HFFc6 (cell line): ENCODE measurements at regions not wholly inside any gene's neighbourhood (a gene's known extent, or its start where the extent isn't known, plus 50 kb on each side); places are given as distances from the start of the nearest gene placed in this dataset.

Source experiments
- DNase-seq: peaks from one replicate; pipeline ENCODE4 v3.0.0-alpha.2; 2018
- H3K27ac Mint-ChIP-seq: 2 replicates; pipeline ENCODE4 v1.8.0; 2020; ENCODE audit warnings: mild to moderate bottlenecking, mixed read lengths
- H3K27me3 Mint-ChIP-seq: 2 replicates; pipeline ENCODE4 v1.8.0; 2021; ENCODE audit warnings: mild to moderate bottlenecking, moderate library complexity, mixed read lengths; ENCODE audit not compliant: insufficient read depth
- H3K36me3 Mint-ChIP-seq: 2 replicates; pipeline ENCODE4 v1.8.0; 2021; ENCODE audit warnings: low read depth, mixed read lengths
- H3K4me1 Mint-ChIP-seq: 2 replicates; pipeline ENCODE4 v1.8.0; 2020; ENCODE audit warnings: low read depth, mixed read lengths
- H3K4me3 Mint-ChIP-seq: 2 replicates; pipeline ENCODE4 v1.8.0; 2020; ENCODE audit warnings: mild to moderate bottlenecking, moderate library complexity, mixed read lengths
- H3K9me3 Mint-ChIP-seq: 2 replicates; pipeline ENCODE4 v1.8.0; 2020; ENCODE audit warnings: mild to moderate bottlenecking, mixed read lengths
- TF ChIP-seq, protein P1 (sequence below): fragments of 200-600 bp; sonication (generic); IDR thresholded peaks from 2 replicates; pipeline ENCODE4 v1.5.0; 2021; ENCODE audit warnings: antibody characterized with exemption, mild to moderate bottlenecking

DNA sequence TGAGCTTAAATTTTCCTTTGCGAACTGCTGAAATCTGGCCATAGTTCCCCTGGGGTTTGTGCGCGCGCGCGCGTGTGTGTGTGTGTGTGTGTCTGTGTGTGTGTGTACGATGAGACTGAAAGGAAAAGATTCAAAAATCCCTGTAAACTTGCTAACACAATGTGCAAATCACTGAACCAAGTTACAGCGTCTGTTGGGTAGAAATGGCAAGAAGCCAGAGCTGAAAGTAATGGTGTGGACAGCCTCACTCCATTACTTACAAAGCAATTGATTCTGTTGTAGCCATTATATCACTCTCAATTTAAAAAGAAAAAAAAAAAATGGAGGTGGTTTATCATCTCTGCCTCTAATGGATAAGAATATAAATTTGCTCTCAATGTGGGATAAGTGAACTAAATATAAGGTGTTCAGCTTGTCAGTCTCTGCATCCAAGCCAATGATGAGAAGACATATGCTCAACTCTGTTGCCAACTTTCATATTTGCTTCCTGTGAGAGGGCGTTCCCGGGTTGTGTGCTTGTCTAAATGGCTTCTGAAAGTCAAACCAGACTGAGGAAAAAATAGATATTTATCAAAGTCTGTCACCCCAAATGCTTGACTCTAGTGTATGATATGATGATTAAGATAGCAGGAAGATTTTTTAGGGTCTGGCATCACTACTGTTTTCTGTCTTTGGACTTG is 422.2 kb downstream of the ZNF385D start:
- H3K27me3 Mint-ChIP-seq, result no peaks in the 10 kb centered on the region
- no peaks in the 10 kb centered on the region for H3K9me3 Mint-ChIP-seq
- H3K4me3 Mint-ChIP-seq, result no peak overlapping the region
- TF ChIP-seq, protein P1, sequence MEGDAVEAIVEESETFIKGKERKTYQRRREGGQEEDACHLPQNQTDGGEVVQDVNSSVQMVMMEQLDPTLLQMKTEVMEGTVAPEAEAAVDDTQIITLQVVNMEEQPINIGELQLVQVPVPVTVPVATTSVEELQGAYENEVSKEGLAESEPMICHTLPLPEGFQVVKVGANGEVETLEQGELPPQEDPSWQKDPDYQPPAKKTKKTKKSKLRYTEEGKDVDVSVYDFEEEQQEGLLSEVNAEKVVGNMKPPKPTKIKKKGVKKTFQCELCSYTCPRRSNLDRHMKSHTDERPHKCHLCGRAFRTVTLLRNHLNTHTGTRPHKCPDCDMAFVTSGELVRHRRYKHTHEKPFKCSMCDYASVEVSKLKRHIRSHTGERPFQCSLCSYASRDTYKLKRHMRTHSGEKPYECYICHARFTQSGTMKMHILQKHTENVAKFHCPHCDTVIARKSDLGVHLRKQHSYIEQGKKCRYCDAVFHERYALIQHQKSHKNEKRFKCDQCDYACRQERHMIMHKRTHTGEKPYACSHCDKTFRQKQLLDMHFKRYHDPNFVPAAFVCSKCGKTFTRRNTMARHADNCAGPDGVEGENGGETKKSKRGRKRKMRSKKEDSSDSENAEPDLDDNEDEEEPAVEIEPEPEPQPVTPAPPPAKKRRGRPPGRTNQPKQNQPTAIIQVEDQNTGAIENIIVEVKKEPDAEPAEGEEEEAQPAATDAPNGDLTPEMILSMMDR, result no peak
- no peak for DNase-seq
- no peak overlapping the region for H3K27ac Mint-ChIP-seq
- H3K4me1 Mint-ChIP-seq, result peaks cover 36% of the 10 kb centered on the region
- H3K36me3 Mint-ChIP-seq, result no peaks in the 10 kb centered on the region

DNA sequence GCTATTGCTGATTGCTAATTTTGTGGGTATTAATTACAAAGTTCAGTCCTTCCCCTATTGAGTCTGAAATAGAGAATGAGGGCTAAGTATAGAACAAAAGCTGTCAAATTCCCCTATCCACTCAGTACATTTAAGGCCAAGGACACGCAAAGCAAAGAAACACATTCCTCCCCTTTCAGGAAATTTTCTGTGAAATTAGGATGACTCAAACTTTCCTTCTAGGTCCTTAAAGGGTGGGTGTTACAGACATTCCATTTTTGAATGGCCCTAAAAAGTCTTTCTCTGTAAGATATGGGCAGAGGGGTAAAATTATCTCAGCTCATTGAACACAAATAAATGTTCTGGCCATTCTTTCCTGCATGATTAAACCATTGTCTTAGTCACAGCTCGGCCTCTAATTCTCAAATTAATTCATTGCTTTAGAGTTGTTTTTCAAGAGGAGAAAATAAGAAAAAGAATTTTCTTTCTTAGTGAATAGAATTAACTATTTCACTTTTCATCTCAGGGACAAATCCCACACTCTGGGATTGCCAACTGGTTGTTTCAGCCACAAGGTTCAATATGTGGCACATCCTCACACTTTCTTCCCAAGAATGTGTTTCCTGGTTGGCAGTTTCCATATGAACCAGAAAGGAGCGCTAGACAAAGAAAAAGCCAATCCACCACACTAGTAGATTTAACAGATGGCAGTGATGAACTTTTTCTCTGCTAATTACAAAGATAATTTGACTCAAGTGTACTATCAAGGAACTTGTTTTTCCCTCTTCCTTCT is 424.1 kb downstream of the ZNF385D start:
- peaks cover 43% of the 10 kb centered on the region for H3K4me1 Mint-ChIP-seq
- H3K36me3 Mint-ChIP-seq, result no peaks in the 10 kb centered on the region
- TF ChIP-seq, protein P1, result no peak
- peak overlapping the region; percentile 83 for H3K27ac Mint-ChIP-seq
- no peak overlapping the region; the same call in 1 of the 2 replicates for H3K4me3 Mint-ChIP-seq
- no peaks in the 10 kb centered on the region for H3K9me3 Mint-ChIP-seq
- H3K27me3 Mint-ChIP-seq, result no peaks in the 10 kb centered on the region
- peak; percentile 57 for DNase-seq

DNA sequence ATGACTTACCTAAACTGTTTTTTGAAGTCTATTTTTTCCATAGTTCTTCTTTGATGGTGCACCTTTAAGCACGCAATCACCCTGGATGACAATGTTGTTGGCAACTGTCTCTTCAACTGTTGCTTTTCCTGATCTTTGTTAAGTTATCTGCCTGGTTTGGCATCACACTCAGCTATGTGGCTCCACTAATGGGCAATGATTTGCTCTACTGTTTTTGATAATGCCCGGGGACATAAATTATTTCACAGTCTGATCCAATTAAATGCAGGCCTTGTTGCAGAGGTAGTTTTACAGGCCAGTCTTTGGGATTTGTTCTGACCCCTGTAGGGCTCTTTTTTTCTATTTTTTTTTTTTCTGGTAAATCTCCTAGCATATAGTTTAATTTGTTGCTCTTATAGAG is 436.3 kb downstream of the ZNF385D start:
- Mint-ChIP-seq H3K27ac (no peak overlapping the region), H3K9me3 (no peaks in the 10 kb centered on the region), H3K4me3 (no peak overlapping the region), H3K36me3 (peaks cover 4% of the 10 kb centered on the region; the same call in 1 of the 2 replicates), H3K27me3 (no peaks in the 10 kb centered on the region), H3K4me1 (peaks cover 16% of the 10 kb centered on the region)
- TF ChIP-seq, protein P1, result no peak
- DNase-seq, result no peak

DNA sequence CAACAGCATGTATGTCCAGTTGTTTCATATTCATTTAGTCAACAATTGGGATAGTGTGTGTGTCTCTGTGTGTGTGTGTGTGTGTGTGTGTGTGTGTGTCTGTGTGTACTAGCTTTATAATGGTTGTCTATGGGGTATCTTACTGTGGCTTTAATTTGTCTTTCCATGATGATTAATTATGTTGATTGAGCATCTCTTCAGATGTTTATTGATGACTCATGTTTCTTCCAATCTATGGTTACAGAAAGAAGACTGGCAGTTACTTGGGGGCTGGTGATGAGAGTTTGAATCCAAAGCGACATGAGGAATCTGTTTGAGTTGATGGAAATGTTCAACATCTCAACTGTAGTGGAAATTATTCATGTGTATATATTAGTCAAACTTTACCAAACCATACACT is 440.1 kb downstream of the ZNF385D start:
- no peak for DNase-seq
- H3K27ac Mint-ChIP-seq, result peak overlapping the region; percentile 85
- H3K9me3 Mint-ChIP-seq, result no peaks in the 10 kb centered on the region
- H3K27me3 Mint-ChIP-seq, result no peaks in the 10 kb centered on the region
- peaks cover 27% of the 10 kb centered on the region for H3K4me1 Mint-ChIP-seq
- TF ChIP-seq, protein P1, result no peak
- H3K4me3 Mint-ChIP-seq, result peak overlapping the region; percentile 6; the same call in 1 of the 2 replicates
- peaks cover 9% of the 10 kb centered on the region; the same call in 1 of the 2 replicates for H3K36me3 Mint-ChIP-seq

DNA sequence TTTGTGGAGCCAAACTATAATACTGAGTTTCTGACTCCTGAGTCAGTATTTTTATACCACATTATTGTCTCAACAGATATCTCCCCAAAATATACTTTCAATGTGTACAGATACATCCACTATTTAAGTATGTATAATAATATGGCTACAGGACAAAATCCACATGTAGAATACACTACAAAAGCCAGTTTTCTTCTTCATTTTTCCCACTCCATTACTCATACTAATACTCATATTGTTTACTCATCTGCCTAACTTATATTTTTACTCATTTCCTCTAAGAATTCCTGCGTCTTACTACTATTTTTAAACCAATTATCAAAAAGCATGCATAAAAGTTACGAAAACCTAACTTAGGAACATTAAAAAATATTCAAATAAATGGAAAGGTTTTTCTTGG is 440.8 kb downstream of the ZNF385D start:
- TF ChIP-seq, protein P1, result no peak
- Mint-ChIP-seq H3K27ac (peak overlapping the region; percentile 81), H3K36me3 (peaks cover 11% of the 10 kb centered on the region; the same call in 1 of the 2 replicates), H3K4me1 (peaks cover 27% of the 10 kb centered on the region), H3K27me3 (no peaks in the 10 kb centered on the region), H3K9me3 (peaks cover 5% of the 10 kb centered on the region; the same call in 1 of the 2 replicates), H3K4me3 (peak overlapping the region; percentile 27; the same call in 1 of the 2 replicates)
- peak; percentile 6 for DNase-seq
